Ishikawa (cell line): ENCODE measurements at regions not wholly inside any gene's neighbourhood (a gene's known extent, or its start where the extent isn't known, plus 50 kb on each side); places are given as distances from the start of the nearest gene placed in this dataset.

Experiments used
- CREB1 ChIP-seq: IDR thresholded peaks from 2 replicates; pipeline ENCODE4 v1.6.1; 2012; ENCODE audit warnings: low read depth
- EGR1 ChIP-seq: IDR thresholded peaks from 2 replicates; pipeline ENCODE4 v1.6.1; 2012
- EP300 ChIP-seq: IDR thresholded peaks from 2 replicates; pipeline ENCODE4 v1.6.1; 2012; ENCODE audit warnings: borderline replicate concordance
- NFIC ChIP-seq: IDR thresholded peaks from 2 replicates; pipeline ENCODE4 v1.6.1; 2012
- RAD21 ChIP-seq: IDR thresholded peaks from 2 replicates; pipeline ENCODE4 v1.6.1; 2012; ENCODE audit warnings: low read depth
- TAF1 ChIP-seq: IDR thresholded peaks from 2 replicates; pipeline ENCODE4 v1.6.1; 2012; ENCODE audit warnings: low read depth, mild to moderate bottlenecking

DNA sequence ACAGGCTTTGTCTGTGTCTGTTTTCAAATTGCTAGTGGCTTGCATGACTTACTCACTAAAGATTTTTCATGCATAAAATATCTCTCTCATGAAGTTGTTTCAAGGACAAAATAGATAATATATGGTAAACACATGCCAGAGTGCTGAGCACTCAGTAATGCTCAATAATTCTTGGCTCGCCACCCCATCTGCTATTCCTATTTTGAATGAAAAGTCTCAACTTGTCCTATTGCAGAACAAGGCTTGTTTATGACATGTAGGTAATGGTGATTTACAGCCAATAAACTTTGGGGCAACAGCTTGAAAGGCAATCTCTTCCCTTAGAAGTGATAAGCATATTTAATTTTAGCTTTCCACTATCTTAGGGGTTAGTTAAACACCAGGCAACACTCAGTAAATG, 789.0 kb upstream of the ROBO1 start:
- TF ChIP-seq RAD21: no peak
- TF ChIP-seq CREB1: no peak
- TF ChIP-seq NFIC: no peak
- TF ChIP-seq EGR1: no peak
- no peak for TF ChIP-seq EP300
- TF ChIP-seq TAF1: no peak
